GM19452 (cell line): ENCODE measurements at regions not wholly inside any gene's neighbourhood (a gene's known extent, or its start where the extent isn't known, plus 50 kb on each side); places are given as distances from the start of the nearest gene placed in this dataset.

ENCODE experiments used
- ATAC-seq: cut with Tn5 transposase; IDR thresholded peaks from one replicate; pipeline ENCODE4 v1.9.1; 2021; ENCODE audit not compliant: unreplicated experiment

DNA sequence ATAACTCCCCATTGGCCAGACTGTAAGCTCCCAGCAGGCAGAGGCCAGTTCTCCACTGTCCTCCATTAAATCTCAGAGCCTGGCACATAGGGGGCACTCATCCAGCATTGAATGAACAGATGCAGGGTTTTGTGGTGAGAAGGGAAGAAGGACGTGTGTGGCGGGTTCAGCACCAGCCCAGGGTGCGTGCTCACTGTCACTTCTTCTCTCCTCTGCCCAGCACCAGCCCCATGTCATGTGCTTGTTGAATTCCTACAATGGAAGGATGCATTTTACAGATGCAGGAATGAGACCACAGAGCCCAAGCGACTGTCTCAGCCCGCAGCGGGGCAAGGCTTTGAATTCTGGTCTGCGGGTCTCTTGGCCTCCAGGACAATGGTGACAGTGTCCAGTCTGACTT is 149.9 kb downstream of the CEBPB start:
- no peak for ATAC-seq

DNA sequence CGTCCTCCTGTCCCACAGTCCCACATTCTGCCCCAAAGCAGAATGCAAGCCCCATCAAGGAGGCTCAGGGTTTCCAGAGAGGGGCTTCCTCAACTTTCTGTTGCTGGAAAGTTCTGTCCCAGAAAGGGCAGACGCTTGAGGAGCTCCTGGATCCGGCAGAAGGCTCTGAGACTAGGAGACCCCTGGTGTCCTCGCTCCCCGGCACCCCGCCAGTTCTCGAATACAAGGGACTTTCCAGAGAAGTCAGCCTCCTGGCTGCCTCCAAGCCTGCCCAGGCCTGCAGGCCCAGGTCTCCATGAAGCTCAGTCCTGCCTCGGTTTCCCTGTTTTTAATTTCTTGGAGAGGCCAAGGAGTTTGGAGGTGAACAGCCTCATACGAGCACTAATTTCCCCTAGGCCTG is 150.4 kb downstream of the CEBPB start:
- ATAC-seq = no peak

DNA sequence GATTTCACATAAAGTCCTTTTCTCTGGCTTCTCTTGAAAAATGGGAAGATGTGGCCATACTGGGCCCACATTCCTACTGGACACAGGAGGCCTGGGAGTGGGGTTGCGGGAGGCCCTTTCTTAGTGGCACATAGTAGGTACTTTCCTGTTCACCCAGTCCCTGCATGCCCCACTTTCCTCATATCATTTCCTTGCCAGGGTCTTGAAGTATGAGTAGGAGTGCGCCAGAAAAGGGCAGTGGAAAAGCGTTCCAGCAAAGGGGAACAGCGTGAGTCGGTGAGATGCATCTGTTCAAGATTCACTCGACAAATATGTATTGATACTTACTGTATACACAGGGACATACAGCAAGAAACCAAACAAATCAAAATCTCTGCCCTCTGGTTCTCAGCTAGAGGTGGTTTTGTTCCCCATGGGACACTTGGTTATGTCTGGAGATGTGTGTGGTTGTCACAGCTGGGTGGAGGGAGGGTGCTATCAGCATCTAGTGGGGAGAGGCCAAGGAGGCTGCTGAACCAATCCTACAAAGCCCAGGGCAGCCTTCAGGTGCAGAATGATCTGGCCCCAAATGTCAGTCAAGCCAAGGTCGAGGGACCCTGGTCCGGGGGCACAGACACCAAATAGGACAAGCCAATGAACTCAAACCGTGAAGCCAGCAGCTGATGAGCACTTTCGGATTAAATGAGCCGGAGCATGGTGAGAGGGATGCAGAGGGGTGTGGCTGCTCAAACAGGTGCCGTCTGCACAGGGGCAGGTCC is 151.4 kb downstream of the CEBPB start:
- ATAC-seq = no peak

DNA sequence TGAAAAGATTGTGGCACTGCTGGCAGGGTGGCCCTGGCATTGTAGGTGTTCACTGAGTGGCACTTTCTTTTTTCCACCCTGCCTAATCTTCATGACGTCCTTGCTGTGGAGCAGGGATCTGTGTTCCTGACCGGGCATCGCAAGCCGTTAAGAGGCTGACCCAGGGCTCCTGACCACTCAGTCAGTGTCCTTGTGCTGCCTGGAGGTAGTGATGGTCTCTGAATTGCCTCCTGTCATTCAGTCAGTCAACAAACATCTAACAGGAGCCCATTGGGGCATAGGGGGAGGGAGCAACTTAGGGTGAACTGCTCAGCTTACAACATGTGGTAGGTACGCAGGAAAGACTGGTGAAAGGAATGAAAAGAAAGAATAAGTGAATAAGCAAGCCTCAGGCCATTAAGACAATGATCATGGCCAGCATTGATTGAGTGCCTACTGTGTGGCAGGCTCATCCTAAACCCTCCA is 152.0 kb downstream of the CEBPB start:
- no peak for ATAC-seq

DNA sequence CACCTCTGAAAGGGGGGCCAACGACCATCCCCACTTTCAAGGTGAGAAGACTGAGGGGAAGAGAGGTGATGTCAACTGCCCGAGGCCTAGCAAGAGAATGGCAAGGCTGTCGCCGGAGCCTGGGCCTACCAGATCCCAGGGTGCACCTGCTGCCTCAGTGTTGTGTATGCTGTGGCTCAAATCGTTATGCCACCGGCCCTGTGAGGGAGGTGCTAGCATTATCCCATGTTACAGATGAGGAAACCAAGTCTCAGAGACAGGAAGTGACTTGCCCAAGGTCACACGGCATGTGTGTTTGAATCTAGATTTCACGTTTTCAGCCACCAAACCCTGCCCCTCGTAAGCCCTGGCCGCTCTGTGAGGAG is 152.5 kb downstream of the CEBPB start:
- no peak for ATAC-seq

DNA sequence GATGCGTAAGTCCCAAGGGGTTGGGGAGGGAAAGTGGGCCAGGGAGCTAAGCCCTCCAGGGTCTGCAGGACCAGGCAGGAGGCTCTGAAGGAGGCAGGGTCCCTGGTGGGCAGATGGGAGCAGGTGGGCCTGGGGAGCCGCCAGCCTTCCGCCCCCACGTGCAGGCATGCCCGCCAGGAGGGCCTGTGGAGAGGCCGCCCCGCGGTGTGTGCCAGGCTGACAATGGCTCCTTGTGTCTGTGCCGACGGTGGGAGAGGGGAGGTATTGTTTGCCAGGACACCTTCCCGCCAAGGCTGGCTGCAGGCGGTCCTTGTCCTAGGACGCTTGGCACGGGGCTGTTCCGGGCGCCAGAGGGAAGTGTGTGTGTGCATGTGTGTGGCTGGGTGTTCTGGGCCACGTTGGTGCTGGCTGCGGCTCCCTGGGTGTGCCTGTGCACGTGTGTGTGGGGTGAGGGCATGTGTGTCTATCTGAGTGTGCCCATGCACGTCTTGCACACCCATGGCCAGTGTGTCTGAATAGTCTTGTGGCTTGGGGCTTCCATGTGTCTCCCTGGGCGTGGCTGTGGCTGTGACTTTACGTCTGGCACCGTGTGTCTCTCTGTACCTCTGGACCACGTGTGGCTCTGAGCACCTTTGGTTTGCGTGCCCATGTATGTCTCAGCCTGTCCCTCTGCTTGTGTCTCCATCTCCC is 153.0 kb downstream of the CEBPB start:
- no peak for ATAC-seq

DNA sequence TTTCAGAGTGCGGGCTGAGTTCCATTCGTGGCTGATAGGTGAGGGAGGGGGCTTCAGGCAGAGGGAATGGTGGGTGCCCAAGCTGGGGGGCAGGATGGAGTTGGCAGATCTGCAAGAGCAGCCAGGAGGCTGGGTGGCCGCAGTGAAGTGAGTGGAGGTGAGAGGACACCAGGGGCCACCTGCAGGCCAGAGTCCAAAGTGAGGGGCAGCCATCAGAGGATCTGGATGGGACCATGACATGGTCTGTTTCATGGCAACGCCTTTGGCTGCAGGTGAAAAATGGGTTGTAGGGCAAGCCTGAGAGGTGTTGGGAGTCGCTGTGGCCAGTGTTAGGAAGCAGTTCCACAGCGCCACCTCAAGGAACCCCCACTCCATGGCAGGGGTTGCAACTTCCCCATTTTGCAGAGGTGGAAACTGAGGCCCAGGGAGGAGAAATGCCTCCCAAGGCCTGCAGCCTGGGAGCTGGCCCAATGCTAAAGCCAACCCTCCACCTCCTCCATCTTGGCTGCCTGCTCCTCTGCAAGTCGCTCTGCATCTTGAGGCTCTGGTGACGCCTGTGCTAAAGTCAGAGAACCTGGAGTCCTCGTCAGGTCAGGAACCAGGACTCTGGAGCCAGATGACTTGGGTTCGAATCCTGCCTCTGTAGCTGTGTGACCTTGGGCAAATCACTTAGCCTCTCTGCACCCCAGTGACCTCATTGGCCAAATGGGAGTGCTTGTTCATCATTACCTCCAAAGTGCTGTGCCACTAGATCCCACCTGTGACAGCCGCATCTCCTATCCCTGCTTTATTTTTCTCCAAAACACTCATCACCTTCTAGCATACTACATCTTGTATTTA is 153.8 kb downstream of the CEBPB start:
- no peak for ATAC-seq

DNA sequence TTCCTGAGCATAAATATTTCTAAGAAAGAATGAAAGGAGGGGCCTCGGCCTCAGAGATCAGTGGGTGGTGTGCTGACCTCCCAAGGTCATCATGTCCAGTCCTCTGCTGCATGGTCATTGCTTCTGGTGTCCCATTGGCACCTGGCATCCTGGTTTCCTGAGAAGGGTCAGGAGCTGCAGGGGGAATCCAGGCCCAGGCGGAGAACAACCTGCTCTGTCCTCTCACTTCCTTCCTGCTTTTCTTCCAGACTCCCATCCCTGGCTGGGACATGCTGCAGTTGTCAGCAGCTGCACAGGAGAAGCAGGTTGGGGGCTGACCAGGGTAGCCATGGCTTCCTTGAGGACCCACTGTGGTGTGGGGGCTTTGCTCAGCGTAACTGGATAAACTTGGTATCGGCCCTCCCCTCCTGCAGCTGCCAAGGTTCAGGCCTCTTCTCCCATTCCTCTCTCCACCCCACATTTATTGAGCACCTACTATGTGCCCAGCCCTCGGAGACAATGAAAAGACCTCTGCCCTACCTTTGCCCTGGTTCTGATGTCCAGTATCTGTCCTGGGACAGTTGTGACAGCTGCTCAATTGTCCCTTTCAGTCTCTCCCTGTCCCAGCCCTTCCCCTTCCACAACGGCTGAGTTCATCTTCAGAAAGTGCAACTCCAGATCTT is 155.2 kb downstream of the CEBPB start:
- ATAC-seq = no peak

DNA sequence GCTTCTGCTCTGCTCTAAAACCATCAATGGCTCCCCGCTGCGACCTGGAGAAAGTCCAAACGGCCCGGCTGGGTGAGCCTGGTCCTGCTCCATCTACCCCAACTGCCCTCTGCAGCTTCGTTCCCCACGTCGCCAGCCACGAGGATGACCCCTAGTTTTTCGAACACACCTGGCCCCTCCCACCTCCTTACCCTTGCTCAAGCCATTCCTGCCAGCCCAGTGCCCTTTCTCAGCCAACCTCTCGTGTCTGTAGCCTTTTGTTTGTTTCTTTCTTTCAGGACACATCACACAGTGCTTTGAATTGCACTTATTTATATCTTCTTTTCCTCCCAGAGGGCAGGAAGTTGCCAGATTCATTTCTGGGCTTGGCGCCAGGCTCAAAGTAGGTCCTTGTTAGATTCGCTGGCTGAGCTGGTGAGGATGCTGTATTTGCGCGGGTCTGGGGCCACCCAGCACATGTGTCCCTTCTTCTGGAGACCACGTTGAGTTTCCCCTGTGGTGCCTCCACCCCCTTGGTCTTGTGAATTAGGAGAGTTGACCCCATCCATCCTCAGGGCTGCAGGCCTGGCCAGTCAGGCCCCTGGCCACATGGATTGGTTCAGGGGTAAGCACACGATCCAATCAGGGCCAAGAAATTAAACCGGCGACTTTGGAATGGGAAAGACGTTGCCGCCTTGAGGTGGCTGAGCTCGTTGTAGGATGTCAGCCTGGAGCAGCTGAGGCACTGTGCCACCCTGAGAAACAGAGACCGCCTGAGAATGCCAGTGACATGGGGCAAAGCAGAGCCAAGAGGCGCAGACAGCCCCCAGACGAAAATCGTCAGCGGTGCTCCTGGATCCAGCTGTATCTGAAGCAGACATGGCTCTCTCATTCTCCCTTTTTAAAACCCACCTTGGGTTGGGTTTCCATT is 156.0 kb downstream of the CEBPB start:
- no peak for ATAC-seq

DNA sequence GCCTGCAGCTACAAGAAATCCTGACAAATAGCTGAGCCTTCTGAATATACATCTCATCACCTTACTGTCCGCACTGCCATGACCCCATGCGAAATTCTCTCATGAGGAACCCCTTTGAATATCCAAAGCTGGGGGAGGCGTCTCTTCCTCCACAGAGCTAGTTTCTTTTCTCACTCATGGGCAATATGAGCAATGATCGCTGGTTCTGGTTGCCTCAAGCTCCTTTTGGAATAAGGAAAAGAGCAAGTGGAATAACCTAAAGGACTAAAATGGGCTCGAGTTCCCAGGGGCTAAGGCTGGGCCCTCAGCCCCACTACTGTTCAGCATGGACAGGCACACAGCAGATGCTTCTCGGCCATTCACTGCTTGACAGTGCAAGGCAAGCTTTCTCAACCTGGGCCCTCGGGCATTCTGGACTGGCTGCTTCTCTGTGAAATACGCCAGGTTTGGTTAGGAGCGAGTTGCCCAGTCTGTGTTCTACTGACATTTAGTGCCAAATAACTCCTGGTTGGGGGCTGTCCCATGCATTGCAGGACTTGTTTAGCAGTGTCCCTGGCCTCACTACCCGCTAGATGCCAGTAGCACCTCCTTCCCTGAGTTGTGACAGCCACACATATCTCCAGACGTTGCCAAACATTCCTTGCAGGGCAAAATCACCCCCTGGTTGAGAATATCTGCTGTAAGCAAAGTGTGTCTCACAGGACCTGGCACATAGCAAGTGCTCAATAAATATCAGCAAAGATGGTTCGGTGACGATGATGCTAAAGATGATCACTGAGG is 156.8 kb downstream of the CEBPB start:
- no peak for ATAC-seq

DNA sequence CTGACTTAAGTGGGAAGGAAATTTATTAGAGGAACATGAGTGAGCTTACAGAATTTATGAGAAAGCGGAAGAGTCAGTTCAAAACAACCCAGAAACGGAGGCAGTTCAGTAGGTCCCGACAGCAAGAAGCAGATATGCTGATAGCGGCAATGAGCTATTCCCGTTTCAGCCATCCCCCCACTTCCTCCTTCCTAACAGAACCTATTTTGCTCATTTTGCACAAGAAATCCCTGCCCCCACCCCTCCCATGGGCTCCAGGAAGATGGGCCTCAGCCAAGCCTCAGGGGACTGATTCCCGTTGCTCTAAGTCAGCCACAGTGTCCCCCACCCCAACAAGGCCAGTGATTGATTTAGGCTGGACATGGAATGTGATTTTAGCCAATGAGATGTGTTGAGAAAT is 157.5 kb downstream of the CEBPB start:
- no peak for ATAC-seq

DNA sequence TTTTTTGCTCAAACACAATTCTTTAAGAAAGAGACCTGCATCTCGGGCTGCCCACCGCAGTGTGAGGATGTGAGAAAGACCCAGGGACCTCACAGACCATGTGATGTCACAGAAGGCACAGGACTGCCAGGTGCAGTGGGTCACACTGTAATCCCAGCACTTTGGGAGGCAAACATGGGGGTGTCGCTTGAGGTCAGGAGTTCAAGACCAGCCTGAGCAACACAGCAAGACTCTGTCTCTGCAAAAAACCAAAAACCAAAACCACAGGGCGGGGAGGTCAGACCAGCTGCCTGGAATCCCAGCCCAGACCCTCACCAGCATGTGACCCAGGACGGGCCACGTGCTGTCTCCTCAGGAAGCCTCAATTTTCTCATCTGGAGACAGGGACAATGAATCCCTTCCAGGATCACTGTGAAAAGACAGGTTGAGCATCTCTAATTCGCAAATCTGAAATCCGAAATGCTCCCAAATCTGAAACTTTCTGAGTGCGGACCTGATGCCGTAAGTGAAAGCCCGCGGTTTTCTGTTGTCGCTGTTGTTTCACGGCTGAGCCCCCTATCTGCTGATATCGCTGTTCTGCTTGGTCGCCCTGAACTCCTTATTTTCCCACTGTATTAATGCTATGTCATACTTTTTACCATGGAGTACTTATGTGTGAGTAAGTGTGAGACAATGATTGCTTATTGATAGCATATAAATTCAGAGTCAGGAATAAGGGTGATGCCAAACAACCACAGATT is 159.5 kb upstream of the PTPN1 start:
- ATAC-seq = no peak

DNA sequence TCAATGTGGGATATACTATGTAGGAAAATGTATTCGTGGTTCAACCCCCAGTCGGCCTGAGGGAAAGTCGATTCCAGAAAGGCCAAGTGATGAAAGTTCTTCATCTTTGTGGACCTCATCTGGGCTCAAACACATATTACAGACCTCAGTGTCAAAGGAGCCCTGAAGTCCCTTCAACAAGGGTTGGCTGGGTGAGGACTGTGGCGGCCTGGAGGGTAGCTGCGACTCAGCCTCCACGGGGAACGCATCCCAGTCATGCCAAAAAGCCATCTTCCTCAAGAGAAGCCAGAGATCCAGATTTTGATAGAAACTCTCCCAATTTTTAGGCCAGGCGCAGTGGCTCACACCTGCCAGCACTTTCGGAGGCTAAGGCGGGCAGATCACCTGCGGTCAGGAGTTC is 158.6 kb upstream of the PTPN1 start:
- no peak for ATAC-seq

DNA sequence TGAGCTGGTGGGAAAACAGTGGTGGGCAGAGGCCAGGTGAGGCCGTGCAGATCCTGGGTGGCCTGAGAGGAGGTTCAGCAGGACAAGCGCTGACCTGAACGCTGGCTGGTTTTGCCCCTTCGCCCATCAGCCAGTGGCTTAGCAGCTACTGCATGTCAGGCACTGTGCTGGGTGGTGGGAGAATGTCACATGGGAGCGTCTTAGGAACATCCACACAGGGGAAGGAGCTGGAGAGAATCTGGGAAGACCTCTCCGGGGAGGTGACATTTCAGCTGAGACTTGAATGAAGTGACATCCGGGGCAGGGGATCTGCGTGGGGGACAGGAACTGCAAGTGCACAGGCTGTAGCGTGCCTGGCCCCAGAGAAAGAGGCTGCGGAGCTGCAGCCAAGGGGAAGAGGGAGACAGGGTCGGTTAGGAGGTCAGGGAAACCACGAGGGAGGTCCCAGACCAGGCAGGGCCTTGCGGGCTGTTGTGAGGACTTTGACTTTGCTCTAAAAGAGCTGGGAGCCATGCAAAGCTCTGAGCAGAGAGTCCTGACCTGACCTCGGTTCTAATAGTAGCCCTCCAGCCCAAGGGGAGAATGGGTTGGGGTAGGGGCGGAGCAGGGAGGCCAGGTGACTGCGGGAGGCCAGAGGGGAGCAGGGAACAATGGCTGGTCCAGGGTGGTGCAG is 156.8 kb upstream of the PTPN1 start:
- ATAC-seq = no peak

DNA sequence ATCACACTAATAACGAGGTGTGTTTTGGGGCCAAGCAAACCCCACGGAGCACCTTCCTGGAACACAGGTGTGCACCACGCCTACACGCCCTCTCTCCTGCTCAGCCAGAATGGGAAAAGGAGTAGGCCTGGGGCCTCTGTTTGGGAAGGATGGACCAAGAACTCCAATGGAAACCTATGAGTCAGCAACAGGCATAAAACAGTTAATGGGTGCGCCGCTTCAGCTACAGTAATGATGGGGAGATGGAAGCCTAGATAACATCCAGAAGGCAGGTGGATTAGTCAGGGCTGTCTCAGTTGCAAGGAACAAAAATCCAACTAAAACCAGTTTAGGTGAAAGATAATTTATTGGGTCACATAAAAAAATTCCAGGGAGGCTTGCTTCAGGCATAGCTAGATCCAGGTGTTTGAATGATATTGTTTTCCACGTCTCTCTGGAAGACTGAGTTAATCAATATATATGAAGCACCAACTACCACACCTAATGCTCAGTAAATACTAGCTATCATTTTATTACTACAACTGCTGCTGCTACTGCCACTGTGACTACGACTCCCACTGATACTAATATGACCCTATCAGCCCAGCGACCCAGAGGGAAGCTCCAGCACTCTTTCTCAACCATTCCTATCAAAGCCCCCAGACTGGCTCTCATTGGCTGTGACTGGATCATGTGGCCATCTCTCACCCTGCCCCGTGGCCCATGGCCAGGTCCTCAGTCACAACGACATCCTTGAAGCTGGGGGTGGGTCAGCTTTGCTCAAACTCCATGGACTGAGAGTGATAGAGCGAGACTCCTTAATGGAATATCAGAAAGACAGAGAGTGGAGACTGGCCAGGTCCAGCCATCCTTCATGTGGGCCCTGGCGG is 155.2 kb upstream of the PTPN1 start:
- no peak for ATAC-seq

DNA sequence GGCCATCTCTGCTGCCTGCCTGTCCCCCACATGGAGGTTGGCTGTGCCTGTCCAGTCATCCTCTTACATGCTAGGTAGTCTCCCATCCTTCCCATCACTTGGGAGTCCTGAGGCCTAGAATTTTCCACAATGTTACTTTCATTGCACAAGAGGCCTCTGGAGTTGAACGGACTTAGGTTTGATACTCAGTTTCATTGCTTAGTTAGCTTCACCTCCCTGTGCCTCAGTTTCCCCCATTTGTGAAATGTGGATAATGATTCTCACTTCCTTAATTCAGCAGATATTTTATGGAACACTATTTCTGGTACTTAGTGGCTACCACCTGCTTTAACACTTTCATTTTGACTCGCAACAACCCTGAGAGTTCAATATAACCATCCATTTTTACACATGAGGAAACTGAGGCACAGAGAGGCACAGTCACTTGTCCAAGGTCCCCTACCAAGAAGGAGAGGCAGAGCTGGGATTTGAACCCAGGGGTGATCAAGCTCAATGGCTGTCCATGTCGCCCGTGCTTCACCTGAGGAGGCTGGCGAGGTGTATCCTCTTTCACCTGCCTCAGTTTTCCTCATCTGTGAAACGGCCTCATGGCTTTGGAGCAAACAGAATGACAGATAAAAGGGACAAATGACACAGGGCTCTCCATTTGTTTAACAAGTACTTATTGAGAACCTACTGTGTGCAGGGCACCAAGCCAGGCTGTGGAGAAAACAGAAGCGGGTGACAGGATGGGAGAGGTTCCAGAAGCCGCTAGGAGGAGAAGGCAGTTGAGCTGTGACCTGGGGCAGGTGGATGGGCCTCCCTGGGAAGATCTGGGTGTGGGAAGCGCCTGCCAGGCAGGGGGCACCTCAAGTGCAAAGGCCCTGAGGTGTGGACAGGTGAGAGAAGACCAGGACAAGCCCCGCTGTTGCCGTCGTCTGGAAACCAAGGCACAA is 154.3 kb upstream of the PTPN1 start:
- ATAC-seq = no peak
